K562 (cell line): ENCODE measurements at regions not wholly inside any gene's neighbourhood (a gene's known extent, or its start where the extent isn't known, plus 50 kb on each side); places are given as distances from the start of the nearest gene placed in this dataset.

Experiments used
- ATF1 ChIP-seq, 2 experiments: fragments of 450-650 bp in 1 of 2; IDR thresholded peaks; 2 replicates each; pipeline ENCODE4 v1.6.1; 2016; ENCODE audit warnings: missing compliant biosample characterization in 1 of 2, missing genetic modification characterization in 1 of 2
- BHLHE40 ChIP-seq: IDR thresholded peaks from 2 replicates; pipeline ENCODE4 v1.6.1; 2011; ENCODE audit warnings: low read length, improper control_type of control experiment
- BRF2 ChIP-seq: IDR thresholded peaks from 3 replicates; pipeline ENCODE4 v1.6.1; 2011; ENCODE audit warnings: borderline replicate concordance, mild to moderate bottlenecking; ENCODE audit not compliant: insufficient read length, insufficient read depth
- CTCFL ChIP-seq: IDR thresholded peaks from 2 replicates; pipeline ENCODE4 v1.6.1; 2011; ENCODE audit warnings: borderline replicate concordance, low read depth, mild to moderate bottlenecking, moderate library complexity, low read length; ENCODE audit not compliant: insufficient read depth, poor library complexity, severe bottlenecking
- EGR1 ChIP-seq: fragments of 450-650 bp; conservative IDR thresholded peaks from 2 replicates; pipeline ENCODE4 v1.6.1; 2017; ENCODE audit warnings: mild to moderate bottlenecking
- EWSR1 ChIP-seq: fragments of 450-650 bp; IDR thresholded peaks from 2 replicates; pipeline ENCODE4 v1.6.1; 2018; ENCODE audit warnings: borderline replicate concordance, mild to moderate bottlenecking, low read depth, moderate library complexity; ENCODE audit not compliant: partially characterized antibody
- GATAD2A ChIP-seq: fragments of 450-650 bp; IDR thresholded peaks from 2 replicates; pipeline ENCODE4 v1.6.1; 2017
- JUN ChIP-seq, 2 experiments: sonication (generic) in 1 of 2; formaldehyde crosslinking in 1 of 2; IDR thresholded peaks; 2 replicates each; pipeline versions ENCODE4 v1.6.1 to v1.8.0; 2012 to 2022; ENCODE audit warnings: borderline replicate concordance in 2 of 2, mild to moderate bottlenecking in 2 of 2, improper control_type of control experiment in 1 of 2, low read depth in 1 of 2, low read length in 1 of 2, missing genetic modification reagents in 1 of 2
- JUND ChIP-seq, 2 experiments: IDR thresholded peaks; 2 replicates in 1 of 2; 3 replicates in 1 of 2; pipeline ENCODE4 v1.6.1; 2011; ENCODE audit warnings: borderline replicate concordance in 2 of 2, low read depth in 2 of 2, low read length in 2 of 2, improper control_type of control experiment in 1 of 2, missing biosample characterization in 1 of 2, missing genetic modification characterization in 1 of 2, missing genetic modification reagents in 1 of 2
- KAT8 ChIP-seq: fragments of 450-650 bp; IDR thresholded peaks from 2 replicates; pipeline ENCODE4 v1.6.1; 2016; ENCODE audit warnings: low read depth, mild to moderate bottlenecking
- POLR2AphosphoS5 ChIP-seq: IDR thresholded peaks from 2 replicates; pipeline ENCODE4 v1.6.1; 2011; ENCODE audit warnings: mild to moderate bottlenecking, low read depth, low read length, moderate library complexity; ENCODE audit not compliant: control insufficient read depth, insufficient read depth
- RCOR1 ChIP-seq, 2 experiments: IDR thresholded peaks; 2 replicates each; pipeline ENCODE4 v1.6.1; 2012; ENCODE audit warnings: low read depth in 2 of 2, low read length in 2 of 2, borderline replicate concordance in 1 of 2, improper control_type of control experiment in 1 of 2
- RUNX1 ChIP-seq: sonication (generic); IDR thresholded peaks from 2 replicates; pipeline ENCODE4 v1.6.1; 2016; ENCODE audit warnings: antibody characterized with exemption, low read depth
- SREBF1 ChIP-seq: fragments of 150-350 bp; IDR thresholded peaks from 2 replicates; pipeline ENCODE4 v1.6.1; 2014; ENCODE audit warnings: antibody characterized with exemption, low read depth, low read length, borderline replicate concordance
- TCF3 ChIP-seq: sonication (generic); formaldehyde crosslinking; IDR thresholded peaks from 2 replicates; pipeline ENCODE4 v1.4.0; 2020; ENCODE audit warnings: mild to moderate bottlenecking, missing genetic modification reagents
- ZNF76 ChIP-seq: fragments of 250-450 bp; sonication (Bioruptor Pico); IDR thresholded peaks from 2 replicates; pipeline ENCODE4 v1.4.0; 2020; ENCODE audit warnings: mild to moderate bottlenecking, moderate library complexity, borderline replicate concordance
- TF ChIP-seq, protein P1 (sequence below), 2 experiments: IDR thresholded peaks in 1 of 2; conservative IDR thresholded peaks in 1 of 2; 2 replicates each; pipeline ENCODE4 v1.6.1; 2016; ENCODE audit warnings: low read depth in 2 of 2, mild to moderate bottlenecking in 1 of 2, missing compliant biosample characterization in 1 of 2, missing genetic modification characterization in 1 of 2, moderate library complexity in 1 of 2
- TF ChIP-seq, protein P2 (sequence below): fragments of 450-650 bp; formaldehyde crosslinking; IDR thresholded peaks from 2 replicates; pipeline ENCODE4 v1.4.0; 2020; ENCODE audit warnings: mild to moderate bottlenecking, mixed read lengths

DNA sequence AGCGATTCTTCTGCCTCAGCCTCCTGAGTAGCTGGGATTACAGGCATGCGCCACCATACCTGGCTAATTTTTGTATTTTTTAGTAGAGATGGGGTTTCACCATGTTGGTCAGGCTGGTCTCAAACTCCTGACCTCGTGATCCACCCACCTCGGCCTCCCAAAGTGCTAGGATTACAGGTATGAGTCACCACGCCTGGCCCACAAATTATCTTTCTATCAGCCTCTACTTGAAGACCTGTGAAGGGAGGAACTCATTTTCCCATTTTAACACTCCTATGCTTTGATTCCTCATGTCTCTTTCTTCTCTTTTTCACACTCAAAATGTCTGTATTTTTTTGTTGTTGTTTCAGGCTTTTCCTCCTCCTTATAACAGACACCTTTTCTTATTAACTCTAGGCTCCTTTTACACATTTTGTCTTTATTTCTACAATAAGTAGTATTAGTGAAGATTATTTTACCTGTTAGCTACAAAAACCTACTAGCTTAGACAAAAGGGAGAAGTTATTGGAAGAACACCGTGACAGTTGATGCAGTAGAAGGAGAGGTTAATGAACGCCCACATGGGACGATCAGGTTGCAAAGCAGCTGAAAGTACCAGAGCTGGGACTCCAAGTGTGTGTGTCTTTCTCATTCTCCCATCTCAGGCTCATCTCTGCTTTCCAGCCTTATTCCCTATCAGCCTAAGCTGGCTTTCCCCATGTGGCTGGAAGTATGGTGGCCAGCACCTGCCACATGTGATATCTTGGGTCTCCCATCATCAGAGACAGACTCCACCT lies 97.6 kb upstream of the AGAP1 start (continued):
- TF ChIP-seq ZNF76: no peak
- no peak for TF ChIP-seq TCF3
- no peak for TF ChIP-seq SREBF1
- no peak for TF ChIP-seq RCOR1 (IDR thresholded peaks at IDR 0.05; ENCODE audit: borderline replicate concordance in 1 of 2, low read depth in 2 of 2, low read length in 2 of 2)
- no peak for TF ChIP-seq BHLHE40
- TF ChIP-seq, protein P1, sequence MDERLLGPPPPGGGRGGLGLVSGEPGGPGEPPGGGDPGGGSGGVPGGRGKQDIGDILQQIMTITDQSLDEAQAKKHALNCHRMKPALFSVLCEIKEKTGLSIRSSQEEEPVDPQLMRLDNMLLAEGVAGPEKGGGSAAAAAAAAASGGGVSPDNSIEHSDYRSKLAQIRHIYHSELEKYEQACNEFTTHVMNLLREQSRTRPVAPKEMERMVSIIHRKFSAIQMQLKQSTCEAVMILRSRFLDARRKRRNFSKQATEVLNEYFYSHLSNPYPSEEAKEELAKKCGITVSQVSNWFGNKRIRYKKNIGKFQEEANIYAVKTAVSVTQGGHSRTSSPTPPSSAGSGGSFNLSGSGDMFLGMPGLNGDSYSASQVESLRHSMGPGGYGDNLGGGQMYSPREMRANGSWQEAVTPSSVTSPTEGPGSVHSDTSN (CRISPR knock-in tag; IDR thresholded peaks at IDR 0.05; ENCODE audit: low read depth): no peak
- TF ChIP-seq, protein P1 (tag; conservative IDR thresholded peaks at IDR 0.05; ENCODE audit: low read depth): no peak
- TF ChIP-seq, protein P2, sequence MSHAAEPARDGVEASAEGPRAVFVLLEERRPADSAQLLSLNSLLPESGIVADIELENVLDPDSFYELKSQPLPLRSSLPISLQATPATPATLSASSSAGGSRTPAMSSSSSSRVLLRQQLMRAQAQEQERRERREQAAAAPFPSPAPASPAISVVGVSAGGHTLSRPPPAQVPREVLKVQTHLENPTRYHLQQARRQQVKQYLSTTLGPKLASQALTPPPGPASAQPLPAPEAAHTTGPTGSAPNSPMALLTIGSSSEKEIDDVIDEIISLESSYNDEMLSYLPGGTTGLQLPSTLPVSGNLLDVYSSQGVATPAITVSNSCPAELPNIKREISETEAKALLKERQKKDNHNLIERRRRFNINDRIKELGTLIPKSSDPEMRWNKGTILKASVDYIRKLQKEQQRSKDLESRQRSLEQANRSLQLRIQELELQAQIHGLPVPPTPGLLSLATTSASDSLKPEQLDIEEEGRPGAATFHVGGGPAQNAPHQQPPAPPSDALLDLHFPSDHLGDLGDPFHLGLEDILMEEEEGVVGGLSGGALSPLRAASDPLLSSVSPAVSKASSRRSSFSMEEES (CRISPR knock-in tag): no peak
- peak; percentile 59 for TF ChIP-seq EGR1
- no peak for TF ChIP-seq BRF2
- no peak for TF ChIP-seq CTCFL
- no peak for TF ChIP-seq ATF1 (CRISPR knock-in tag; IDR thresholded peaks at IDR 0.05)
- no peak for TF ChIP-seq ATF1 (tag; IDR thresholded peaks at IDR 0.05)
- TF ChIP-seq JUN (IDR thresholded peaks at IDR 0.05; ENCODE audit: borderline replicate concordance, low read depth, low read length): no peak
- no peak for TF ChIP-seq JUN (CRISPR knock-in tag; IDR thresholded peaks at IDR 0.05; ENCODE audit: borderline replicate concordance)
- no peak for TF ChIP-seq EWSR1
- TF ChIP-seq RUNX1: no peak
- no peak for TF ChIP-seq POLR2AphosphoS5
- no peak for TF ChIP-seq KAT8
- TF ChIP-seq GATAD2A: no peak
- TF ChIP-seq JUND (IDR thresholded peaks at IDR 0.05; ENCODE audit: borderline replicate concordance, low read depth, low read length): peak; percentile 63; the same call in 1 of the 2 replicates
- 0 out of 3 replicates have a peak, but pooled peaks have one; percentile 23 for TF ChIP-seq JUND (tag; IDR thresholded peaks at IDR 0.05; ENCODE audit: borderline replicate concordance, low read depth, low read length)
